ENCODE measurements at regions not wholly inside any gene's neighbourhood (a gene's known extent, or its start where the extent isn't known, plus 50 kb on each side); places are given as distances from the start of the nearest gene placed in this dataset.

DNA sequence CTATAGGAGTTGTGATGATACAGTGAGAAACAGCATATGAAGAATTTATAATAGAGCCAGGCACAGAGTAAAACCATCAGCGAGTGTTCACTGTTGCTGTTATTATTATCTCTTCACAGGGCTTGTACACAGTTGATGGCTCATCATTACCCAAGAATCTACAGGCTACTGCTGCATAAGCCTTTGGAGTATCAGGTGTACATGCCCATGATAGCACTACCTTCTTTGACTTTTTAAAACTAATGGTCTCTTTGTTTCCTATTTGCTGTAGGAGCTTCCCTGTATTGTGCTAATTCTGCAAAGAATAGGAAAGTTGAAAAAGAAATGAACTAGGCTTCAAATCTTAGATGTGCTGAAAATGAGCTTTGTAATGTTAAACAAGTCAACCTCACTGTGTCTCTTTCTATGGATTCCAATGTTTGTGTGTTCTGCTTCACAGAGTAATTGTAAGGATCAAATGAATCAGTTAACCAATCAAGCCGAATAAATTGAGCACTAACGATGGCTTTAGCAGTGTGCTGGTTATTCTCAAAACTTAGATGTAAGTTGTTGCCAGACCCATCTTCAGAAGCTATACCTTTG, 138.8 kb downstream of the TUSC7 start:
- DNase-seq (ENCODE audit: low spot score), result no peak

DNA sequence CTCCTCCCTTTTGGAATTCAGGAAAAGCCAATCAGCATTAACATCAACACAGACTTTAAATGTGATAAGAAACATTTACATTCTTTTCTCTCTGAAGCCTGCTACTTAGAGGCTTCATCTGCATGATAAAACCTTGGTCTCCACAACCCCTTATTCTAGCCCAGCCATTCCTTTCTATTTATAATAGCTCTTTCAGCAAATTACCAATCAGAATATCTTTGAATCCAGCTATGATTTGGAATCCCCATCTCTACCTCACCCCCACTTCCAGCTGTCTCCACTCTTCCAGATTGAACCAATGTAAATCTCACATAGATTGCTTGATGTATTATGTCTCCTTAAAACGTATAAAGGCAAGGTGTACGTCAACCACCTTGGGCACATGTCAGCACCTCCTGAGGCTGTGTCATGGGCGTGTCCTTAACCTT, 139.7 kb downstream of the TUSC7 start:
- DNase-seq (ENCODE audit: low spot score), result no peak

DNA sequence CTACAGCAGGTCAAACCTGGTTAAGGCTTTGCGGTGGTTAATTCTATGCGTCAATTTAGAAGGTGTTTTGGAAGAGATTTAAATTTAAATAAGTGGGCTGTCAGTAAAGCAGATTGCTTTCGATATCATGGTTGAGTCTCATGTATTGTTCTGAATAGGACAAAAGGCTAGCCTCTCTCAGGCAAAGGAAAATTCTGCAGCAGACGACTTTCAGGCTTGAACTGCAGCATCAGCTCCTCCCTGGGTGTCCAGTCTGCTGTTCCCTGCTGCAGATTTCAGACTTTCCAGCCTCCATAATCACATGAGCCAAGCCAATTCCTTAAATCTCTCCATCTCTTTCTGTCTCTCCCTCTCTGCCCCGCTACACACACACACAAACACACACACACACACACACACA, 143.2 kb downstream of the TUSC7 start:
- DNase-seq (ENCODE audit: low spot score), result no peak

DNA sequence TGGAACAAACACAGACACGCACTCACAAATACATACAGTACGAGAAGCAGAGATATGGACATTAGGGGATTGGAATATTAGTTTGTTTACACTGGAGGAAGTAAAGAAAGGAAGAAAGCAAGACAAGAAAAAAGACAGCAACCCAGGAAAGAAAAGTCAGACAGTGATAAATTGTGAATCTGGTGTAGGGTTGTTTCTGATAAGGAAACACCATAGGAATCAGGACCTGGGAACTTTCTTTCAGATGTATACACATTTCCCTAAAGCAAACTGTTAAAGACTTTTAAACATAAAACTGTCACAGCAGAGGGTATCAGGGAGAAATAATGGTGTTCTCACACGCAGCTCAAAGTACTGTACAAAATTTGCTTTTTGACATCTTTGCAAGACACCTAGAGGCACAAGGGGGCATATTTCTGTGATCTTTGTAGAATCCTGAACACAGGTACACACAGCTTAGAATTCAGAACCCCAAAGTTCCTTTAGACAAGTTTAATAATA, 153.7 kb downstream of the TUSC7 start:
- DNase-seq (ENCODE audit: low spot score), result no peak

DNA sequence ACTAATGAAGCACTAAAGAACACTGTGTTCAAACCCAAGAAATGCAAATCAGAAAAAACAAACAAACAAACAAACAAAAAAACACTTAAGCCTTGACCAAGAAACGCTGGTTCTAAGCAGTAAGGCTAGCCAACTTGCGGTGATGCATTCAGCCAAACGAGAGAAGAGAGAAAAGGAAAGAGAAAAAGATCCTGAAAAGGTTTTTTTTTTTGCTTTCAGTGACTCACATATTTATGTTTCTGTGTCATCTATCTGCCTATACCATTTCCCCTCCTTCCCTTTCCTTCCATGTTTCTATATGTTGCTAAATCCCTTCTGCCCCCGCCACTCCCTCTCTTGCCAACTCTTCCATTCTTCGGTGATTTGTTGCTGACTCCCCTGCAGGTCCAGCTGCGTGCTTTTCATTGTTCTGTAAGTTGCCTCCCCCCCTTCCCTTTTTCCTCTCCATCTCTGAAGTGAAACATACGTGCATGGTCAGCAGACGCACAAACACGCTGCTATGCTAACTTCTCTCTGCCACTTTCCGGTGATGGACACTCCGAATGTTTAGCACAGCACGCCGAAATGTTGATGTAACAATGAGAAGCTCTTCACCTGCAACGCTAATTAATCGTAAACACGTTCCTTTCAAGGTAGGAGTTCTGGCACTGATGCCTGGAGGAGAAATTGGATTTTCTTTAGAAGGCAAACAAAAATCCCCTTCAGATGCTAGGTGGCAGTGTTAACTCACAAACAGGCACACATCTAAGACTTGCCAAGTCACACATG, 154.4 kb downstream of the TUSC7 start:
- DNase-seq (ENCODE audit: low spot score), result peak; percentile 57

DNA sequence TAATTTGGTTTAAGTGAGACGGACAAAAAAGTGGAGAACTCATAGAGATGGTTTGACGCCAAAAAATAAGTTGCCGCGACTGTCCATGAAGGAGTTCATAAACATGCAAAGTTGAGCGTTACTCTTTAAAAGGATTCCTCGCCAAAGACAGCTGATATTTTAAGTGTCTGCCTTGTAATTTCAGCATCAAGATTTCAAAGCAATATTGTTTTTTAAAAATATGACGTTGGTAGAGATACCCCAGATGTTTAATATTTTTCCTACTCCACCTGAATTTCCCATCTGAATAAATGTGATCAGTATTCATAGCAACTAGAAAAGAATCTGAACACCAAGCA, 155.0 kb downstream of the TUSC7 start:
- no peak for DNase-seq (ENCODE audit: low spot score)

DNA sequence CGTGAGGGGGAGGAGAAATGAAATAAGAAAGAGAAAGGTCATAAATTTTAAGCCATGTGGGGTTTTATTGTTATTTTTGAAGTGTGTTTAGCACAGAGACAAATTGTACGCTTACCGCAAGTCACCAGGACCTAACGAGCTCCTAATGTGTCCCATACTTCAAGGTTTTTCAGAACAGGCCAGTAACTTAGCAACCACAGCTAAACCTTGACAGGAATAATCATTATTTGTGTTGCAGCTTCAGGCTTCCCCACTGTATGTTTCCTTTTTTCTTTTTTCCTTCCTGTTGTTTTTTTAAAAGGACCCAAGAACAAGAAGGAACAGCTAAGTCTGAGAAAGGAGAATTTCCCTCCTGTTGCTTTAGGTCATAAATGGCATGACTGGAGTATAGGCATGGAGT, 160.8 kb downstream of the TUSC7 start:
- no peak for DNase-seq (ENCODE audit: low spot score)

DNA sequence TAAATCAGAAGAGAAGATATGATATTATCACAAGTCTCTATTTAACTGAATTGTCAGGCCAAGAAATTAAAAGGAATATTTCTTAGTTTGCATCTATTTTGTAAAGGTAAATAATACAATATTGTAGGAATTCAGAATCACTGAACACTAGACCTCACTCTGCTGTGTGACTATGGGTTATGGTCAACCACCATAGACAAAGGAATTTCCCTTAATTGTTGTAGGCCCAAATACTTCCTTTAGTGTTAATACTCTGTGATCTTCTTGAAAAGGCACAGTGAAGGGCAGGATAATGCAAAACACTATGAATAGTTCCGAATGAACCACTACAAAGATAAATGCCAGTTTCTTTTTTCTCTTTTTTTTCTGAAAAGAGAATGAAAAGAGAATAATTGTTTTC, 162.3 kb downstream of the TUSC7 start:
- DNase-seq (ENCODE audit: low spot score), result no peak

DNA sequence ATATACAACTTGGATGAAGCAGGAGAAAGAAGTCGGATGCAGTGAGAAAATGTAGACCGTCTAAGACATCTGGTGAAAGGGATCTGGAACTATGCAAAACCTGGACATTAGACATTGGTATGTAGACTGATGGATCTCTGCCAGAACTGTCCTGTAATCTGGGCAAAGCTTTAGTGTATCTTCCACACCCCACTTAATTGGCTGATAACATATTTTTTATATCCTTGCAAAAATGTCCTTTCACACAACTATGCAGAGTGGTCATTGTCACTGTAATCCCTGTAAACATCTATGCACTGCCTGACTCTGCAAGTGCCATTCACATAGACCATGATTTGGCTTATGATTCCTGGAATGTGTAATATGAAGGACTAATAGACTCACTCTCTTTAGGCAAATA, 163.1 kb downstream of the TUSC7 start:
- DNase-seq (ENCODE audit: low spot score), result no peak

DNA sequence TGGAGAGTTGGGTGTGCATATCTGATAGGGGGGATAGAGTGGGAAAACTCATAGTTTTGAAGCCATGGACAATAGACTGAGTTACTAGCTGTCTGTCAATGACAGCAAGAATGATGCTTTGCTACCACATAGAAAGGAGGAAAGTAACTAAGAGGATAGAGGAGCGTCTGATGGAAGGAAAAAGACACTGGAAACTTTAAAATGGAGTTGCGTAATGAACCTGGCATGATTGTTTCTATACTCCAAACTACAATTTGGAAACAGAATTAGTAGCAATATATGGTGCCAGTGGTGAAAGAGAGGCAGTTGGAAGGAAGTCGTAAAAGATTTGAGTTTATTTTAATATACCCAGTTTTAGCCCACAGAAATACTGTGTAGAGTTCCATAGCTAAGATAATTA, 163.6 kb downstream of the TUSC7 start:
- DNase-seq (ENCODE audit: low spot score), result no peak

DNA sequence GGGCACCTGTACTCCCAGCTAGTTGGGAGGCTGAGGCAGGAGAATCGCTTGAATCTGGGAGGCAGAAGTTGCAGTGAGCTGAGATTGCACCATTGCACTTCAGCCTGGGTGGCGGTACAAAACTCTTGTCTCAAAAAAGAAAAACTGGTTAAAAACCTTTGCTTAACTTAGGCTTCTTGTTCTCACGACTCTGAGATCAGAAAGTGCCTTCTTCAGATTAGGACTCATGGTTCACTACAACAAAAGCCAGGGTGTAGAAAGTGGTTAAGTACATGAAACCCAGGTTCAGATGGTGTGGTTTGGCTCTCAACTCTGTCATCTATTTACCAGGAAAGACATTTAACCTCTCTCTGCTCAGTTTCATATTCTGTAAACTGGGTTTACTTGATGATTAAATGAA, 168.4 kb downstream of the TUSC7 start:
- DNase-seq (ENCODE audit: low spot score), result no peak

DNA sequence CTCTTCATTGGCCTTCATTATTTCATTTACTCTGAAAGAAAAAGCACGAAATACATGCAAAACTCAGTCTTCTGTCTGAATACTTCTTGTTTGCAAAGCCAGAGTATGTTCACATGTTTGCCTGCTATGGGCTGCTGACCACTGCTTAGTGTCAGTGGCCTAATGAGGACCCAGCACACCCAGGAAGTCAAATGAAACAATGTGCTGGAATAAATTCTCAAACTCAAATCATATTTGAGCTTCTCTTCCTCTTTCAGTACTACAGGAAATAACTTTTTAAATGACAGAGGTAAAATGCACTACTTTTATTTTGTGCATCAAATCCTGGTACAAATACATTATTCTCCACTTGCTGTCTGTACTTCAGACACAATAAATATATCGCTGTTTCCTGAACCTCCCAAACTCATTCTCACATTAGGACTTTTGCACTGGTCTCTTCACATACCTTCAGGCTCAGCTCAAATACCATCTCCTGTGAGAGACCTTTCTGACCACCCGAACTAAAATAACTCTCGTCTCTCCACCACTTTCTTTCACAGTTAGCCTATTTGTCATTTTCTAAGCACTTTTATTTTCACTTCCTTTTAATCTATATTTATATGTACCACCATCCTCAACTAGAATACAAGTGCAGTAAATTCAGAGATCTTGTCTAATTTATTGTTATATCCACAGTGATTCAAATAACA, 176.8 kb downstream of the TUSC7 start:
- no peak for DNase-seq (ENCODE audit: low spot score)

DNA sequence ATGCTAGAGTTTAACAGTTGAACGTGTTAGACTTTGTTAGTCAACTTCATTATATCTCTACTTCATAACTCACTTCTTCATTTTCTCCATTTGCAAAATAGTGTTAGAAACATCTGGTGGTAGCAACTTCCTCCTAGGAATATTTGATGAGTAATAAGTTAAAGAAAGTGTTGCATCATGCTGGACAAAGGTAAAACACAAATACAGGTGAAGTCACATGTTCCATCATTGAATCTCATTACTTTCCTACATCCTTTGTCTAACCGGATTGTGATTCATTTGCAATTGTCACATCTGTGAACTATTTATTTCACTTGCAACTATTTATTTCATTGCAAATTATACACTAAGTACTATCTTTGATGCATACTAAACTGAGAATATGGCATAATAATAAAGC, 186.5 kb downstream of the TUSC7 start:
- no peak for DNase-seq (ENCODE audit: low spot score)

DNA sequence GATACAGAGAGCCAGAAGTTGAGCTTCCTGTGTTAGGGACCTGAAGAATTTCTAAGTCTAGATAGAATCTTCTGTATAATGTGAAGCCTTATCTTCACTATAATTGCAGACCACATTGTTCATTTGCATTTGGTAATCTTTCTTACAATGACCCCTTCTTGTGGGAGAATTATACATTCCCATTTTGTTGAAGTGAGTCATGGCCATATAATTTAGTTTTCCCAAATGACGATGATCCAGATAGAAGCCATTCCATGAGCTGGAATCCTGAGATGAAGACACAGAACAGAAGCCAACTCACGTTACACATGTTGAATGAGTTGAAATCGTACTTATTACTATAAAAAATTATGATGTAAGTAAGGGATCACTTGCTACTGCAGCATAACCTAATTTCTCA, 187.8 kb downstream of the TUSC7 start:
- no peak for DNase-seq (ENCODE audit: low spot score)

DNA sequence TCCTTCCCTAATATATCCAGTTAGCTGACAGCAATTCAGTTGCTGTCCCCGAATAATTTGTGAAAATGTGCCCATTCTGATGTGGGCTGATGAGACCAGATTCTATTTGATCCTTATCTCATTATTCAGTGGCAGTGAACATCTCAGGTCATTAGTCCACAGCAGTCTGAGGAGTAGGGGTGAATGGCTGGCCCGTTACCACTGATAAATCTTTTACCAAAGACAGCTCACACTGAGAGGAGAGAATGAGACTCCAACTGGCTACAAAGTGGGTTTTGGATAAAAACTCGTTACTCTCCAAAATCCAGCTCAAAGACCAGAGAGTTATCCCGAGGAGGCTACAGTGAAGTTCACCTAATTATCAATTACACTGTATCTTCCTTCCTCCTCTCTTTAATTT, 189.7 kb downstream of the TUSC7 start:
- no peak for DNase-seq (ENCODE audit: low spot score)

DNA sequence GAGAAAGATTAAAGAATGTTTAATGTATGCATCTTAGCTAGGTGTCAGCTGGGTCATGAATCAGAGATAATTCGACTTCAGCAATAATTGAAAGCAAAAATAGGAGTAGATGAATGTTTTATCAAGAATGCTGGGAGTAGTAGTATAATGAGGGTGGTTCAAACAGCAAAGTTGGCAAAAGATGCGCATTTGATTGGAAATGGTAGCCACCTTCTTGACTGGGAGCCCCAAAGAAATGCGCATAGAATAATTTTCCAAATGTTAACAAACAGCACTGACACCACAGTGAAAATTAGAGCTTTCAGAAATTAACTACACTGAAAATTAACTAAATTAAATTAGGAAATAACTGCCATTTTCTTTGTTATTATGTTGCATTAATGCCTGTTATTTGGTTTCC, 195.8 kb downstream of the TUSC7 start:
- DNase-seq (ENCODE audit: low spot score), result no peak

DNA sequence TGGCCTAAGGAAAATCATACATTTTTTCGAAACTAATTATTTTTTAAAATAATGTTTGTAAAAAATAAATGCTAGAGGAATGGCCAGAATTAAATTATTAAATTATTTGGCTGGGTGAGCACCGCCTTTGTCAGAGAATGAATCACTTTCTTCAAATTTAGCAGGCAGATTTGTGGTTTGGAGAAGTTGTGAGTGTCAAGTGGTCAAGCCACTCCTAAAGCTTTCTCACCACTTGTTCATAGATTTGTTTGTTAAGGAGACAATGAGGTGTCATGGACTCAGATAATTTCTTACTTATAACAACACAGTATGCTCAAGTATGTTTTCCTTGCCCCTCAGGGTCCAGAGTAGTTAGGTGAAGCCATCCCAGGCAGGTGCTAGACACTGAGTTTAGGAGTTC, 196.2 kb downstream of the TUSC7 start:
- no peak for DNase-seq (ENCODE audit: low spot score)

DNA sequence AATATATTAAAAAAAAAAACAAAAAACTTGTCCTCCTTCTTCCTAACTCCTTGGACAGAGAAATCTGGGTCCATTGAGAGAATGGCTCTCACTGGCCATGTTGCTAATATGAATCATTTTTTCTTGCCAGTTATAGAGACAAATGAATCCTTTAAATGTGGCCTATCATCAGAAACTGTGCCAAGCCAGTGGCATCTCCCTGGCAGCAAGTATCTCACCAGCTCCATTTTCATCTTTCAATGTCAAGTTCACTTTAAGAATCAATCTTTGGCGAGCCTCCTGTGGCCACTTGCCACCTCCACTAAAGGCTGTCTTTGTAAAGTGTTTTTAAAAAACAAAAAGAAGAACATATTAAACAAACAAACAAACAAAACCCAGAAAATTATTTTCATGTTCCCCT, 202.5 kb downstream of the TUSC7 start:
- no peak for DNase-seq (ENCODE audit: low spot score)

DNA sequence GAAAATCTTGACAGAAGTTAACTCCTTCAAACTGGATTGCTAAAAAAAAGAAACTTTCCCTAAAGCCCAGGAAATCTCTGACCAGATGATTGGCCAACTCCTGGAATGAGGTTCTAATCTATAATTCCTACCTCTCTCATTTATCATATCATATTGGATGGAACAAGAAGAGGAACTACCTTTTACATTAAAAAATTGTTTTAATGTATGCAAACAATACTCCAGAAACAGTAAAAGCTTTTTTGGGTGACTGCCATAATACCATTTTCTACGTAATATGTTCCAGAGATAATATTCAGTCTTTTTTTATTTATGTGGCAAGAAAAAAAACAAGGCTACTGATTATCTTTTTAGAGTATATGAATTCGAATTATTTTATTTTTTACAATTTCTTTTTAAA, 204.4 kb downstream of the TUSC7 start:
- no peak for DNase-seq (ENCODE audit: low spot score)

DNA sequence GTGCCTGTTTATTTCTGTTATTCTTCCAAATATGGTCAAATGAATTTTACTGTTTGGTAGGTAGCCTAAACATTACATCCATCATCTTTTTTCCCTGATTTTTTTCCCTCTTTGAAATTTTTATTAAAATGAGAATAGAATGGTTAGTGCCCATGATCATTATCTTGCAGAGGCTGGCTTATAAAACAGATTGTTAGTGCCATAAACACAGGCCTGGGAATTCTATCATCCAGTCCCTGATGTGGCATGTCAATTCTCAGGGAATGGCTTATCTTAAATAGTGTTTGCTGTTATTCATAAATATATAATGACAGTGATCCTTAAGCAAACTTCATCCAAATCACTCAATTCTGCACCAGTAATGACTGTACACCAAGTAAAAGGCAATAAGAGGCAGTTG, 207.3 kb downstream of the TUSC7 start:
- DNase-seq (ENCODE audit: low spot score), result no peak

DNA sequence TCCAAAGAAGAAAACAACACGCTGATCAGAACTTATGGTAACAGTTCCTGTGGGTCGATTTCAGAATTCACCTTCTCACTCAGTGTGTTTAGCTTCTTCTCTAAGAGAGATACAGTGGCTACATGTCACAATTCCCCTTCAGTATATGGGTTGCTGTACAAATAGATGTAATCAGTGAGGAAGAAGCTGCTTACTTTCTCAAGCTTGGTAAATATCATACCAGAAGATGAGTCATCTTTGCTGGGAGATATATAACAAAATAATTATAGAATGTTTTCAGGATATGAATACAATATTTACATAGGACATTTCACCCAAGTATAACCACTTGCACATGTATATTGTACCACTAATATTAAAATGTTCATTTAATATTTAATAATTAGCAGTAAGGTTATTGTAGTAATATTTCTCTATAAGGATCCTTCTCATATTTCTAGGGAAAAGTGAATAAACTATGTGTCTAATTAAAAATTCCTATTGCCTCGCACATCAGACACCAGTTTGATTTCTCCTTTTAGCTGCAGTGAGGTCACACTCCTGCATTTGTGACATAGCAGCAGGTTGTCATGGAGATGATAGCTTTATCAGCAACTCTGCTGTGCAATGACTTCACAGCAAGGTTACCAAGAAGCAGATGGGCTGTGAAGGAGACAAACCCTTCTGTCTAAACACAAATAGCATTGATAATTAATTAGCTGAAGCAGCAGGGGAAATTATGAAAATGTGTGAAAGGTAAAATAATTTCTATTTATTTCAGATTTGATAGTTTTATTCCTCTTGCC, 211.4 kb downstream of the TUSC7 start:
- DNase-seq (ENCODE audit: low spot score), result no peak

DNA sequence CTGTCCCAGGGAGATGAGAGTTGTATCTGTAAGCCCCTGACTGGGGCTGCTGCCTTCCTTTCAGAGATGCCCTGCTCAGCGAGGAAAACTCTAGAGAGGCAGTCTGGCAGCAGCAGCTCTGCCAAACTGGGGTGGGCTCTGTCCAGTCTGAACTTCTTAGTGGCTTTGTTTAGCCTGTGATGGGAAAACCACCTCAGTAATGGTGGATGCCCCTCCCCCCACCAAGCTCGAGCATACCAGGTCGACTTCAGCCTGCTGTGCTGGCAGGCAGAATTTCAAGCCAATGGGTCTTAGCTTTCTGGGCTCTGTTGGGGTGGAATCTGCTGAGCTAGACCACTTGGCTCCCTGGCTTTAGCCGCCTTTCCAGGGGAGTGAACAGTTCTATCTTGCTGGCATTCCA, 218.3 kb downstream of the TUSC7 start:
- no peak for DNase-seq (ENCODE audit: low spot score)

All from ecto neural progenitor cell (in vitro differentiated cells).